ENCODE measurements at regions not wholly inside any gene's neighbourhood (a gene's known extent, or its start where the extent isn't known, plus 50 kb on each side); places are given as distances from the start of the nearest gene placed in this dataset.

DNA sequence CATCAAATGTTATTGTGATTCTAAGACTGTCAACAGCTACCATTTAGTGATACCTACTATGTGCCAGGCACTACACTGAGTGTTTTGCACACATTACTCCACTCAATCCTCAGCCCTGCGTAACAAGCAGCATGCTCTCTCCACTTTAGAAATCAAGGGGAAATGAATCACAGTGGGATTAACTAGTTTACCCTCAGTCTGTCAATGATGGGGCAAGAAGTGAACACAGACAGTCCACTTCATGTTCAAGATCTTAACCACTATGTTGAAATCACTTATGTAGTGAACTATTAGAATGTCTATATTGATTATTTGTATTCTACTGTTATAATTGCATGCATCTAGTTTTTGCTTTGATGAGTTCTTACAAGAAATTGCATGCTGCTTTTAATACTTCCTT, 165.3 kb downstream of the LTN1 start:
- DNase-seq (ENCODE audit: low read depth in 3 of 3): no peak

DNA sequence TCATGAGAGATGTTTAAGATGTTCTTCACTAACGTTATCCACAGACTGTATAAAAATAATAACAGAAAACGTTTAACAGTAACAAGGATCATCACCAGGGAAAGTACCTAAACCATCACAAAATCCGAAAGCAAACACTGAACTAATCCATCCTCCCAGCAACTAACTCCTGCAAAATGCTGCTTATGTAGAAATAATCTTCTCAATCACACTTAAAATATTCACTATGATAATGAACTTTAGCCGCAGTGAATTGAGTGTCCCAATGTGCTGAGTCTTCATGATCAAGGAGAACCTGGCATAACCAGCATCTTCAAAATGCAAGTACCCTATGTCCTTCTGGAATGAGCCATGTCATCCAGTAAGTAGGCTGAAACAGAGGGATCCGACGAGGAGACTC, 166.1 kb downstream of the LTN1 start:
- no peak for DNase-seq (ENCODE audit: low read depth in 3 of 3)

DNA sequence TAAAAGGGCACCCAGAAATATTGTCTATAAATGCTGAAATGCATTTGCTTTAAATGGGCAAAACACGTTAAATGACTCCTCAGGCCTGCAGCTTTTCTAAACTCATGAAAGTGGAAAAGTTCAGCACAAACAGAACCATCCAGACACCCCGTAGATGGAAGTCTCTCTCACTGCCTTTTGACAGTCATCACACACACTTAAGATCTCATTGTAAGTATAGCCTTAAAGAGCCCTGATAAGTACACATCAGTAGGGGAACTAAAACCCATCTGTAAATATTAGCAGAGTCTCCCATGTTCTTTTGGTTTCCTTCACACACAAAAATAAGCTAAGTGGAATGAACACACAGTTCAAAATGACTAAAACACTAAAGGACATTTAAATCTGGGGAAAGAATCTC, 166.7 kb downstream of the LTN1 start:
- DNase-seq (ENCODE audit: low read depth in 3 of 3): no peak

DNA sequence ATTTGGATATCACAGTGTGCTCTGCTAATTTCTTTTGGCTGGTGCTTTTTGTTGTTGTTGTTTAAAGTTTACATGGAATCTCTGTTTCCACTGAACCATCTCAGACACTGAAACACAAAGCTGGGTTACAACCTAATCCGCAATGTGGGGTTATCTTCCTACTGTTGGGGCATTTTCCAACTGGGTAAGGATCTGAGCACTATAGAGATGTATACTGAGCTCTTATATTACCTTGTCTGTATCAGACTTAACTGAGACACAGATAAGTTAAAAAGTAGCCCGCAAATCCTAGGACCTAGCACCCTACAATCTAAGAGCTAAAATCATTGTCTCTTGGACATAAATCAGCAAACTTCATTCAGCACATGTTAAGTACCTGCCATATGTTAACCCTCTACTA, 169.2 kb downstream of the LTN1 start:
- no peak for DNase-seq (ENCODE audit: low read depth in 3 of 3)

DNA sequence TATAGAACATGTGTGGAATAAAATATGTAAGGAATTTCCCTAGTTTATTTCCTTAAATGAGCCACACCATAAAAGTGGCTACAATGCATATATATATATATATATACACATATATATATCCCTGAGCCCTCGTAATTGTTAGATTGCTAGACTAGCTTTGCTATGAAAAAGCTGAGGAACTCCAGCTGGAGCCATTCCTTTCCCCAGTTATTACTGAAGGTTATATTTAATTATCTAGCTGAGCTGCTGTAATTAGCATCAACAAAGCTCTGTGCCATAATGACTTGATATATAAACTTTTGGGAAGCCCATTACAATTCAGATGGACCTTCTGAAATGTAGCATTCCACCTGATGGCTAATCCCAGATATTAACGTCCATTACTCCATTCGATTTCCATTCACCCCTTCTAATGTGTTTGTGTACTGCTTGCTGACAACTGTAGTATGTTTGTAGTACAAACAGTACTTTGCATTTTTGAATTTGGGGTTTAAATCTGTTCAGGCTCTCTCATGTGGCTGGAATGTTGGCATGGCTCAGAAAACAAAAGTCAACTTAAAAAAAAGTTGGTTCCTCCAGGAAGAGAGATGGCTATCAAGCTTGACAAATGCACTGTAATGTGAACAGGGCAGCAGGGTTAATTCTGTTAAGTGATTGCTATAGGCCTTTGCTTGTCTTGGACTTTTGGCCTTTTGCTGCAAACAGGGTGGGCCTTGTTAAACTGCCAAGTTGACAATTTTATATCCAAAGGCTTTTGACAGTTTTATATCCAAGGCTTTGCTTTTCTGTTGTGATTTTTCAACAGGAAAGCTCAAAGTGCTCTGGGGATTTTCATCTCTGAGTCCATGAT, 170.0 kb downstream of the LTN1 start:
- DNase-seq (ENCODE audit: low read depth in 3 of 3): no peak

DNA sequence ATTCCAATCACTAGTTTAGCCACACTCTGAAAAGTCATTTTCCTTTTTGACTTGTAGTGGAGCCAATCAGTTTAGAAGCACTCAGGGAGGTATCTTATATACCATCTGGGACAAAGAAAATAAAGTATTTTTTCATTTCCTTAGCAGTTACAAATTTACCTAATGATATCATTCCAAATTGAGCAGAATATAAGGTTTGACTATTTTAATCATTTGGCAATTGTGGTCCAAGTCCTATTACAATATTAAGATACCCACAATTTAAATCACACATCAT, 170.6 kb downstream of the LTN1 start:
- no peak for DNase-seq (ENCODE audit: low read depth in 3 of 3)

DNA sequence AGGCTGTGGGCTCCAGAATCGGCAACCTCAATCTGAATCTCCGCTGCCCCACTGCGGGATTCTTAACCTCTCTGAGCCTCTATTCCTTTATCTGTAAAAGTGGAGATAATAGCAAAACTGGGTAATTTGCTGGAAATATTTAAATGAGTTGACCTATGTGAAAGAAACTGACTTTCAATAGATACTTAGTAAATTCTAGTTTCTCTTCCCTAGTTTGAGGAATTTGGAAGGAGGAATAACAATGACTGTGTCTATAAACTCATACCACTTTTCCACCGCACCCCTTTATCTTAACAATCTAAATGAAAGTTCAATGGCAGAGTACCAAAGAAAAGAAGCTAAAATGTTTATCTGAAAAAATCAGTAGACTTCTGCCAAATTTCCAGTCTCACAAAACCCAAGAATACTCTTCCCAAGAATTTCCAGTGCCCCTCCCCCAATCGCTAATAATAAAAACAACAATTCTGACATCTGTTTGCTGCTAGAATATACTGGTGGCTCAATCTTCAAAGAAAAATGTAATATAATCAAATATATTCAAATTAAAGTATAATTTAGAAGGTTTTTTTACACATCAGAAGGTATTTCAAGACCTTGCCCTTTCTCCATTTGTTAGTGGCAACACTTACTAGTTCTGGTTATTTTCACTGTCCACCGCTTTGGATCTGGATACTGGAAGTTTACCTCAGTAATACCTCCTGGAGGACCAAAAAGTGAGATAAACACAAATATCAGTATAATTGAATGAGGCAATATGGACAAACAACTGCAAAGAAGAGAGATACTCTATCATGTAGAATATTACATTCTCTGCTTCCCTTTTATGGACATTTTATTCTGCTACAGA, 171.2 kb downstream of the LTN1 start:
- no peak for DNase-seq (ENCODE audit: low read depth in 3 of 3)

DNA sequence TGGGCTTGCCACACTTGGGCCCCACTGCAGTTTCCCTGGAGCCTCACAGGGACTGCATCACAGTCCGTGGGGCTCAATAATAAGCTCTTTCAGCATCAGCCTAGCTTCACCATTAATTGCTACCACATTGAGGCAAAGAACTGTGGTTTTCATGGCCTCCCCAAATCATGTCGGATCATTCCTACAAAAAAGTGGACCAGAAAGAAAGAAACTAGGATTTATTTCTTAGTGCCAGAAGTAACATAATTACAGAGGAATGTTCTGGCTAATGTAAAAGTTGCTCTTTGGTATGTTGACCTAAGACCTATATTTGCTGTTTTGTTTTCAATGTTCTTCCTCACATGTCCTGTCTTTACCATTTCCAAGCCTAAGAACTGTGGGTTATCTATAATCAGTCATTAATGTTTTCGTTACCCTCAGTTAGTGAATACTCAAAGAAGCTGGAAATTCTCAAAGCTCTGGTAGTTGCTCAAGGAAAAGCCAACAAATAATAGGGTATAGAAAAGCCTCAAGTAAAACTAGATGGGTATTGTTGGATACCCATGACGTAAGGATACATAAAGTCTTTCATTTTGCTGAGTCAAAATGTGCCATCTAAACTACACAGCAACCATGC, 173.9 kb downstream of the LTN1 start:
- no peak for DNase-seq (ENCODE audit: low read depth in 3 of 3)

DNA sequence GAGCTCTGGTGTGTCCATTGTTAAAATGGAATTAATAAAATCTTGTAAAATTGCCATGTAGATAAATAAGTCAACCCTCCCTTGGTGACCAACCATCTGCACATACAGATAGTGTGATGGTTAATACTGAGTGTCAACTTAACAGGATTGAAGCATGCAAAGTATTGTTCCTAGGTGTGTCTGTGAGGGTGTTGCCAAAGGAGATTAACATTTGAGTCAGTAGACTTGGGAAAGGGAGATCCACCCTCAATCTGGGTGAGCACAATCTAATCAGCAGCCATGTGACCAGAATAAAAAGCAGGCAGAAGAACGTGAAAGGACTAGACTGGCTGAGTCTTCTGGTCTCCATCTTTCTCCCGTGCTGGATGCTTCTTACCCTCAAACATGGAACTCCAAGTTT, 174.8 kb downstream of the LTN1 start:
- DNase-seq (ENCODE audit: low read depth in 3 of 3): no peak

DNA sequence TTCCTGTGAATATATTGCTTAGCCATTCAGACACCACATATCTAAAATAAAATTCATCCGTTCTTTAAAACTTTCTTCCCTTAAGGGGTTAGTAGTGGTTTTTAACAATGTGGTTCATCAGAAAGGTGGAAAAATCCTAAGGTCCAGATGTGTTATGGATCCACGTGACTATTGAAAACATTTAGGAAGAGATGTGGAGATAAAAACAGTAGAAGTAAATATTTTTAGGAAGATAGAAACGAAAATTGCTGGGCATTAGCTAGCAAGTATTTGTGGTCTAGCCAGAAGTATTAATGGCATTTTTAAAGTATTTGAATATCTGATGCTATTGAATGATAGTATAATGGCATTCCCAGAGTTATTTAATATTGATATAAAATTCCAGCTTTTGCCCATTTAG, 180.8 kb downstream of the LTN1 start:
- DNase-seq (ENCODE audit: low read depth in 3 of 3): no peak

DNA sequence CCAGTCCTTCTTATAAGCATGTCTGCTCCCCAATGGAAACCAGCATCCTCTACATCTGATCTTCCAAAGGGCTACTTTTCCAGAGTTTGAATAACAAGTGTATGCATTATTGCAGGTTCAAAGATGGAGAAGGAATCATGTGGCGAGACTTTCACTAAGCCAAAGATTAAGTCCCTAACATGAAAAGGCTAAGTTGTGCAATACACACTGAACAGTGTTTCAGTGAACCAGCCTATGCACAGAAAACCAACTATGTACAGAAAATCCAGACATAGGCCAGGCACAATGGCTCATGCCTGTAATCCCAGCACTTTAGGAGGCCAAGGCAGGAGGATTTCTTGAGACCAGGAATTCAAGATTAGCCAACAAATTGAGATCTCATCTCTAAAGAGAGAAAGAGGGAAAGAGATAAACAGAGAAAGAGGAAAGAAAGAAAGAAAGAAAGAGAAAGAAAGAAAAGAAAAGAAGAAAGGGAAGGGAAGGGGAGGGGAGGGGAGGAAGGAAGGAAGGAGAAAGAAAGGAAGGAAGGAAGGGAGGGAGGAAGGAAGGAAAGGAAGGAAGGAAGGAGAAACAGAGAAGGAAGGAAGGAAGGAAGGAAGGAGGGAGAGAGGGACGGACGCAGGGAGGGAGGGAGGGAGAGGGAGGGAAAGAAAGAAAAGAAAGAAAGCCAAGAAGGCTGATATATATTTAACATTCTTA, 181.7 kb downstream of the LTN1 start:
- DNase-seq (ENCODE audit: low read depth in 3 of 3): no peak

DNA sequence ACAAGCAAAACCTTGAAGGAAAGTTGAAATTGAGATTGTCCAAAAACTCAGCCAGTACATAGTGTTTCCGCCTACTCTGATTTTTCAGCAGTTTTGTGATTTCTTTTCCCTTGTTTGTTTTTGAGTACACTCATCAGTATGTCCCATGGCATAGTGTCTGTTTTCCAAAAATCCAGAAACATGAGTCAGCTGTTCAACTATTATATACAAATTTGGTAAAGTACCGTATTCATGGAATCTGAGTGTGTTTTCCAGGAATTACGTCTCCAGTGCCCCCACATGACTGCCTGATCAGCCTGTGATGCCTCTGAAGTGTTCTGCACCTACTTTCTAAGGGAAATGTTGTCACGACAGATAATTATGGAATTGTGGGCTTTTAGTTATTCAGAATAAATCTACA, 186.8 kb downstream of the LTN1 start:
- no peak for DNase-seq (ENCODE audit: low read depth in 3 of 3)

DNA sequence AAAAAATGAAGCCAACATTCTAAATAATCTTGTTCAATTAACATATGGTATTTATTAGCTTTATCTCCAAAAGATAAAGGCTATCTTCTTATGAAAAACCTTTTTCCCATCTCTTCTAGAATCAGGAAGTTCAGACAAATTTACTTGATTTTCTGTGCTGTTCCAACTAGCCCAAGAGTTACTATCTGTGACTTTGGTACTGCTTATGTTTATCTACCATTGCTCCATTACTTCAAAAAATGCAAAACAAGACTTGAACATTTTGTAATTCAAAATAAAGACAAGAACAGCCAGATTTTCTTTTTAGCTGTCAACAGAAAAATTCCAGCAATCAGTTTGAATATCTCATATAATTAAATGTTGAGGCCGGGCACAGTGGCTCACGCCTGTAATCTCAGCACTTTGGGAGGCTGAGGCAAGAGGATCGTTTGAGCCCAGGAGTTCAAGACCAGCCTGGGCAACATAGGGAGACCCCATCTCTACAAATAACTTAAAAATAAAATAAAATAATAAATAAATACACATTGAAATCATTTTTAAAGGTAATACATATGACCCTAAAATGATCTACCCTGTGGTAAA, 188.5 kb downstream of the LTN1 start:
- no peak for DNase-seq (ENCODE audit: low read depth in 3 of 3)

DNA sequence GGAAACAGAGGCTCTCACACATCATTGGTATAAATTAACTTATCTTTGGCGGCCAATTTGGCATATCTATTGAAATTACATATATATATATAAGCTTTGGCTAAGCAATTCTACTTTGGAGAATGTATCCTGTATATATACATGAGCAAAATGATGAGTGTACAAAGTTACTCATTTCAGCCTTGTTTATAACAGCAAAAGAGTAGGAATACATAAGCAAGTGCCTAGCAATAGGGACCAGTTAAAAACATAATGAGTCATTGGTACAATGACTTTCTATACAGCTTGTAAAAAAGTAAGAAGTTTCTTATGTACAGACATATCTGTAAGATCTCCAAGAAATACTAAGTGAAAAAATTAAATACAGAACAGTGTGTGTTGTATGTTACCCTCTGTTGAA, 190.8 kb downstream of the LTN1 start:
- DNase-seq (ENCODE audit: low read depth in 3 of 3): no peak

DNA sequence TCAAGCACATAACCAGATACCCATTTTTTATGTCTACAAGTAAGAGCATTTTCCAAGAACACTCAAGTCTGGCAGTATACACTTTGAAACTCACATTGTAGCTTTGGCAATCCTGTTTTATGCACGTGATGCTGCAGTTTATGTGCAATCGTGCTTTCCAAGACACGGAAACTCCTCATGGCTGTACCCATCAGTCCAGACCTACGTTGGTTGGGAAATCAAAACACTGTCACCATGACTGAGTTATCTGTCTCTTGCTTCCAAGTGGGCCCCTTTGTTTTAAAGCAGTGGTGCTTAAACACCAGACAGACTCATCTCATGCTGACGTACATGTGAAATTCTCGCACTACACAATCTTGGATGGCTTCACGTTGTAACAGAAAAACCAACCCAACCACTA, 192.8 kb downstream of the LTN1 start:
- DNase-seq (ENCODE audit: low read depth in 3 of 3): no peak

DNA sequence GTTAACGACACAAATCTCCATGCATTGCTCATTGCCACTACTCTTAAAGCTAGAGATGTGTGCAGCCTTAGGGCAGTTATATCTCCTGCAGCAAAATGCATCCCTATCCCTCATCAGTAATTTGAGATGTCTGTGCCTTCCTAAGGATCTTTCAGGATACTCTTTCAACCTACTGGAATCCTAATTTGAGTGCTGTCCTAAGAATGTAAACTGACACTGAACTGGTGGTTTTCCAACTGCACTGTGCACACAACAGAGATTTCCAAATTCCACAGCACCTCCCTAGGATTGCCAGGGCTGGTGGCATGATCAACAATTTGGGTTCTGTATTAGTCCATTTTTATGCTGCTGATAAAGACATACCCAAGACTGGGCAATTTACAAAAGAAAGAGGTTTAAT, 193.9 kb downstream of the LTN1 start:
- DNase-seq (ENCODE audit: low read depth in 3 of 3): no peak

DNA sequence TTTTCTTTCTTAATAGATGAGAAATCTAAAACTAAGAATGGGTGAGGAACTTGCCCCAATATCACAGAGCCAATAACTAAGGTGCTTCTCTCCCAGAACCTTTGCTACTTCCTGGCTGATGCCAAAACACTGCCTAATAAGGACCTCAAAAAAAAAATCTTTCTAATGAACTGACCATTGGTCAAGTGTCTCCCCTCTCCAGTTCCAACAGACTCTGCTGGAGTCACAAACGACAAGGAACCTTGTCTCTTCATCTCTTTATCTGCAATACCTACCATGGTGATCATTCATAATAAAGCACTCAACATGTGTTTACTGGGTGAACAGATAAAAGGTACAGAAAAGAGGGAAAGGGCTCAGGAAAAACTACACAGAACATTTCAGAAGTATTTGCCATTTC, 197.4 kb downstream of the LTN1 start:
- DNase-seq (ENCODE audit: low read depth in 3 of 3): no peak

DNA sequence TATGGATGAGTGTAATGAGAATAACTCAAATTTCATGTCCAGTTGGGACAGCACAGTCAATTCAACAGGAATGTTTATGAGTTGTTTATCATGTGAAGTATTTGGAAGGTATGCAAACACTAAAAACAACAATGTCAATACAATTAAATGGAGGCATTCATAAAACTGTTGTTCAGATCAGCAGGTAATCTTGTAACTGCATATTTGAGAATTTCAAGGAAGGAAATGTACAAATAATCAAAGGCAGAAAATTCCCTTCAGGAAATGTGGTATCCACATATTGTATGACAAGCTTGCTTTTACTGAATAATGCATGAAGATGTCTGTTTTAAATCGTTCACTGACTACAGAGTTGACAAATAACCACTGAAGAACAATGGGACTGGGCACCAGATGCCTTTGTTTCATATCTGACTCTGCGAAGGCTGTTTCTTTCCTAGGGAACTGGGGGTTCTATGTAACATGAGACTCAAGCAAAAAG, 198.3 kb downstream of the LTN1 start:
- DNase-seq (ENCODE audit: low read depth in 3 of 3): no peak

DNA sequence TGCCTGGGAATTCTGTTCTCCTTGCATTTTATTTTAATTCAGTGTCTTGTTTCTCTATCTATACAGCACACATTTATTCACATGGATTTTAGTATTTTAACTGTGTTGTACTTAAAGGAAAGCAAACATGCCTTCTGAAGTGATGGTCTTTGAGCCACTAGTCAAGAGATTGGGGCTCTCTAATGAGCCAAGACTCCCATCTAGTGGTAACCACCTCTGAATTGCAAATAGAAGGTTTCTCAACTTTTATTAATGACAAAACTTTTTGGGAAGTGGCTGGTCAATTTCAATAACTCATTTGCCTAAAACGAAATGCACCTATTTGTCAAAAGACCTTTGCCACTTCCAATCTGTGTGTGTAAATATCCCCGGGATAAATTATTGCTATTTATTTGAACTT, 199.6 kb downstream of the LTN1 start:
- no peak for DNase-seq (ENCODE audit: low read depth in 3 of 3)

DNA sequence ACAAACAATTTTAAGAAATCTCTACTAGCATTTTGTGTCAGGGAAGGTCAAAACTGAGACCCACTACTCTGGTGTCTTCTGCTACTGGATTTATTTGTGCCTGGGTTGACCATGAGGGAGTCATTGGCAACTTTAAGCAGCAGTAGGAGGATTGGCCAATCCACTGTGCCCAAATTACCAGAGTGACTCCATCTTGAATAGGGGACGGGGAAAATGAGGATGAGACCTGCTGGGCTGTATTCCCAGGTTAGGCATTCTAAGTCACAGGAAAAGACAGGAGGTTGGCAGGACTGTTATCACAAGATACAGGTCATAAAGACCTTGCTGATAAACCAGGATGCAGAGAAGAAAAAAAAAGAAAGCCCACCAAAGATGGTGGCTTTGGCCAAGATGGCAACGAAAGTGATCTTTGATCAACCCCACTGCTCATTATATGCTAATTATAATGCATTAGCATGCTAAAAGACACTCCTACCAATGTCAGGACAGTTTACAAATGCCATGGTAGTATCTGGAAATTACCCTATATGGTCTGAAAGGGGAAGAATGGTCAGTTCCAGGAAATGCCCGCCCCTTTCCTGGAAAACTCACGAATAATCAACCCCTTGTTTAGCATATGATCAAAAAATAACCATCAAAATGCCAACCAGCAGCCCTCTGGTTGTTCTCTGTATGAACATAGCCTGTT, 200.9 kb downstream of the LTN1 start:
- DNase-seq (ENCODE audit: low read depth in 3 of 3): no peak

DNA sequence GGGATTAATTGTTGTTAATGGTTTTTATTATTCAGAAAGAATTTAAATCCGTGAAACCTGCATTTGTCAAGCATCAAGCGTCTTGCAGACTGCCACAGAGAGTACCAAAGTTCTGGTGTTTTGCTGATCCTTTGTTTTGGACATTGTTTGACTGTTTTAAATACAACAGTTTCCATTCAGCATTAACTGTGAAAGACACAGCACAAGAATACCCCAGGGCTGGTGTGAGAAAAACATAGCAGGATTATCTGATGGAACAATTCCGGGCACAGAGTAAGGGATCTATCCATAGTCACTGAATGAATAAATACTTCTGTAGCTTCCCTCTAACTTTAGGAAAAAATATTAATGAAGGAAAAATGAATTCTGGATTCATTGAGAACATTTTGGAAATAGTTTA, 202.3 kb downstream of the LTN1 start:
- no peak for DNase-seq (ENCODE audit: low read depth in 3 of 3)

All from stimulated activated CD4-positive, alpha-beta T cell treated with anti-CD3 and anti-CD28 coated beads, TNF-alpha, amount 100 ng/mL, for 48 hours (primary cell).